ENCODE measurements at regions not wholly inside any gene's neighbourhood (a gene's known extent, or its start where the extent isn't known, plus 50 kb on each side); places are given as distances from the start of the nearest gene placed in this dataset.

DNA sequence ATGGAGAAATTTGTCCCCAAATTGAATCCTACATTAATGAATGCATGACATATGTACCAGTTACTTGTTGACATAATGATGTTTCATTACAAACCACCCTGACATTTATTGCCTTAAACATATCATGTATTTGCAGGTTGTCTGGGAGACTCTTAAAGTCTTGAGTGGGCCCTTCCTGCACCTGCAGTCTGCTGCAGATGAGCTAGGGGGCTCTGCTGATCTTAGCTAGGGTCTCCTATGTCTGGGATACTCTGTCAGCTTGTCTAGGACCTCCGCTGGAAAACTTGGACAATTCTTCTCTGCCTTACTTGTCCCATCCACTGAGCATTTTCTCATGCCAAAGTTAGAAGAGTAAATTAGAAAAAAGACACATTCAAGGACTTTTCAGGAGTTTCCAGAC is 581.6 kb downstream of the HAO1 start:
- DNase-seq = no peak

DNA sequence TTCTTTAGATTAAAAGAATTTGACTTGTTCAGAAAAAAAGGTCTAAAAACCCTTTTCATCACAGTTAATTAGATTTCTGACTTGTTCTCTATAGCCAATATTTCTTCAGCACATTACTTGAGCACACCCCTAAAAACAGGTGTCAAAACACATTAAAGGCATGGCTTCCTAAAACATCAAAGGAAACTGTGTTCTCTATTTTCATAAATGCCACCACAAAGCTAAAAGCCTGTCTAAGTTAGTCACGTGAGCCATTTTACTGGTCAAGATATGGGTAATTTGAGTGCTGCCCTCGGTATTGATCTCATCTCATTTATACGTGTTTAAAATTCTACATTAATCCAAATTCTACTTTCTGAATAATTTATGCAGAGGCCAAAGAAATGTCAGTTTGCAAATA is 580.5 kb downstream of the HAO1 start:
- DNase-seq = no peak

DNA sequence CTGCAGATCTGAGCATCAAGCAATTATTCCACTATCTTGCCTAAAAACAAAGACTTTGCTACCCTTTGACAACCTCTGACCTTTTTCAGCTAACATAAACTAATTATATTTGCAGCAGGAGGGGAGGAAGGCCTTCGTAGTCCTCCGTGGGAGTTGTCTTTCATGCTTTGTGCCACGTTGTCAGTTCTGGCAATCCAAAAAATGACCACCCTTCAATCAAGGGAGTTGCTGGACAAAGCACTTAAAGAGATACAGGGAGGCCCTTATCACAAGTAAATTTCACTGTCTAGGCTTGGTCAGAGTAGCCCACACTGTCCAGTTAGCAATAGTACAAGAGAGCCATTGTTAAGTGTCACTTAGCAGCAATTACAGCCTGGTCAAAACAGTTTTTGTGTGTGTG is 578.9 kb downstream of the HAO1 start:
- DNase-seq = no peak

DNA sequence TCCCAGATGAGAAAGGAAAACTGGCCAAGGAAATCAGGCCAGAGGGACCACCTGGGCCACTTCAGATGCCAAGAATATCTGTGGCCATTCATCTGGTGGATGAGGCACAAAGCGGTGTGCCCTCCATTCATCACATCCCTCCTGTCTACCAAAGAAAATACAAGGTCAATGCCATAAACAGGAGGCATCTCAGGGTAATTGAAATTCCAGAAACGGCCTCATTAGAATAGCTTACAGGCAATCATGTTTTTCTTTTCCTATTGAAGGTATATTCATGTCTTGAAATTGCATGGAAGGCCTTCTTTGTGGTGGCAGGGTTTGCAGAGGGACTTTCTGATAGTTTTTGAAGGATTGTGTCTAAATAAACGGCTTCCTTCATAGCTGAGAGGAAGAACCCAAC is 578.3 kb downstream of the HAO1 start:
- no peak for DNase-seq

DNA sequence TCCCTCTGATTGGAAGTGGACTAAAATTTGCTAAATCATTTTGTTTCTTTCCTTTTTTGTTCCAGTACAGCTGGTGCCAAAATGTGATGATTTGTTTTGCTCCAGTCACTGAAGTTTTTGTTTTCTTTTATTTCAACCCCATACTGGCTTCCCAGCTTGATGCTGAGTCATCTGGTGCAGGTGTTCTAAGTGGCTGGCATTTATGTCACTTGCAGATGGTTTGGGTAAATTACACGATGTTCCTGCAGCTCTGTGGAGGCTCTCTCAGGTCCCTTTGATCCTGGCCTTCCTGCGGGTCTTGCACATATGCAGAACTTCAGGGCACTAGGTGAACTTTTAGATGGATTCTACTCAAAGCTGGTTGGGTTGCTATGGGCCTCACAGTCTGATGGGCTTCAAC is 577.7 kb downstream of the HAO1 start:
- DNase-seq = no peak

DNA sequence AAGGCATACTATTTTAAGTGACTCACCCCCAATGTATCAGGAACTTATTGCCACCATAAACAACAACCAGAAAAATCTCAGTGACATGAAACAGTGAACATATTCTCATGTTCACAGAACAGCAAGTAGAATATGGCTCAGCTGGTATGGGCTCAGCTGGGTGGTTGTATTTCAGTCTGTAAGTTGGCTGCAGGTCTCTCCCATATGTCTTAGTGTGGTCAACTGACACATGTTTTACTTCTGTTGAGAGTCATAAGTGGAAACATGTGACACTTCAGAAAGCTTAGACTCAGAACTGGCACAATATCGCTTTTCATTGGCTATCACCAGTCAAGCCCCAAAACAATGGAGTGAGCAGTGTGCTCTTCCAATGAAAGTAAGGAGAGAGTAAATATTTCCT is 574.1 kb downstream of the HAO1 start:
- peak in 1 of 2 experiments; percentile 16 for DNase-seq

DNA sequence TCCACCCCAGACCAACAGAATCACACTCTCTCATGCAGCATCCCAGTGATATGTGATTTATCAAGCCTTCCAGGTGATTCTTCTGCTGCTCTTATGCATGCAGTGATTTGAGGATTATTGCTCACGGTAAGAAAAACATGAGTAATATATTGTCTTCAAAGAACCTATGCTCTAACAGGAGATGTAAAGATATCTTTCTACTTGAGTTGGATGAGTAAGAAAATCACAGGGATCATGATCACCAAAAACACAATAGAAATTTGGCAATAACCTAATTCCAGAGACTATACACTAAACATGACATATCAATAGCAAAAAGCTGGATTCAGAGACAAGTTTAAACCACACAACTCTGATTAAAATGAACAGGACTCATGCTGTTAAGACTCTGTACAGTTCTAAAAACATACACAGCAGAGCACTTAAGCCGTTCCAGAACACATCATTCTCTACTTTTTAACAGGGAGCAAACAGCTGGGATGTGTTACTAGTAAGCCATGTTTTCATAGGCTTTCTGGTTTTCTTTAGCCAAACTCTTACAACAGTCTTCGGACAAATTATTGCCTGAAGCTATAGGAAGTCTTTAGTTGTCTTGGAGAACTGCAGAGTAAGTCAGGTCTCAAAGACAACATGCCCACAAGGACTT is 568.6 kb downstream of the HAO1 start:
- no peak for DNase-seq

DNA sequence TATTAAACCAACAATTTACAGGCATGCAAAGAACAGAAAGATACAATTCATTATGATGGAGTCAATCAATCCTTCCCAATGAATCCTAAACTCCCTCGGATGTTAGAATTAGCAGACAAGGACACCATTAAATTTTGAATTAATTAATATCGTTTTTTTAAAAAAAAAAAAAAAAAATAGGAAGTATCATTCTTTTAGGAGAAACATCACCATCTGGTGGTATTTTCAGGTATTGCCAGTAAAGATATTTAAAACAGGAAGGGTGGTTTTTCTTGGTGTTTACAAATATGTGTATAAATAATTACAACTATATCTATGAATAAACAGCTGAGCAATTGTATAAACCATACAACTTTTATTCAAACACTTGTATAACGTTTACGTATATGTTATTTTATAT is 564.4 kb downstream of the HAO1 start:
- peak in 1 of 2 experiments; percentile 19 for DNase-seq

DNA sequence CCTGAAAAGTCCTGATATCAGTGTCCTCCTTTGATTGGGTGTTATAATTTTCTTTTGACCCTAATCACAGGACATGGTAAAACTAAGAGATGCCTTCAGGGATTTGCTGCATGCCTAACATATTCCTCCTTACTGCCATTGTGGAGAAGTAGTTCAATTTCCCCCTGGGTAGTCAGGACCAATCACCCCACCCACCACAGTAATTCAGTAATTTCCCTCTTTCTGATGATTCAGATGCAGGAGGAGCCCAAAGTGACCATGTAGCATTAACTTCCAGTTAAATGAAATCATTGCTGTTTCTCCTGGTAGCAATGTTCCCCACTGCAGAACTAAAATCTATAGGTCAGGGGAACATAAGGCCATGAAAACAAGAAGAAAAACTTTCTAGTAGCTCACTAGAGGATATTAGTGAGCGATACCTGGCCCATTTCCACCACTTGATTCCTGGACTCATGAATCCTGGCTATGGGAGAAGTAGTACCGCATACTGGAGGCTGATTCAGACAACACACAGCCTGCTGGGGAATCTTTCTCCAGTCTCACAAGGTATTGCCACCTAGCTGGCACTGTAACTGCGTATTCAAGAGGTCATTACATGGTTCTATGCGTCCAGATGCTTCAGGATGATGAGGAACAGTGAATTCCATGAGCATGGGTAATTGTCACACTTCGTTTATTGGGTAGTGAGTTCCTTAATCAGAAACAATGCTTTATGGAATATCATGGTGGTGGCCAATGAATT is 561.2 kb downstream of the HAO1 start:
- no peak for DNase-seq

DNA sequence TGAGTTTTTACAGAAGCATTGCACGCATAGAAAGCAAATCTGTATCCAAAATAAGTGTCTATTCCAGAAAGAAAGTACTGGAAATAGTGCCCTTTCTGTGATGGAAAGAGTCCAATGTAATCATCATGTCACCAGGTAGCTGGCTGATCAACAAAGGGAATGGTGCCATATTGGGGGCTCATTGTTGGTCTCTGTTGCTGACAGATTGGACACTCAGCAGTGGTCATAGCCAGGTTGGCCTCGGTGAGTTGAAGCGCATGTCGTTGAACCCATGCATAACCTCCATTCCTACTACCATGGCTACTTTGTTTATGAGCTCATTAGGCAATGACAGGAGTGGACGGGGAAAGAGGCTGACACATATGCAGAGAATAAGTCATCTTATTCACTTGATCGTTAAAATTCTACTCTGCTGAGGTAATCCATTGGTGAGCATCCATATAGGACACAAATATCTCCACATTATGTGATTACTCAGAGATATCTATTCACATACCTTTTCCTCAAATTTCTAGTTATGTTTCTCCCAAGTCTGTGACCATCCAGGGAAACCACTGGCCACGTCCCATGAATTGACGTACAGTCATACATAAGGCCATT is 560.5 kb downstream of the HAO1 start:
- no peak for DNase-seq

DNA sequence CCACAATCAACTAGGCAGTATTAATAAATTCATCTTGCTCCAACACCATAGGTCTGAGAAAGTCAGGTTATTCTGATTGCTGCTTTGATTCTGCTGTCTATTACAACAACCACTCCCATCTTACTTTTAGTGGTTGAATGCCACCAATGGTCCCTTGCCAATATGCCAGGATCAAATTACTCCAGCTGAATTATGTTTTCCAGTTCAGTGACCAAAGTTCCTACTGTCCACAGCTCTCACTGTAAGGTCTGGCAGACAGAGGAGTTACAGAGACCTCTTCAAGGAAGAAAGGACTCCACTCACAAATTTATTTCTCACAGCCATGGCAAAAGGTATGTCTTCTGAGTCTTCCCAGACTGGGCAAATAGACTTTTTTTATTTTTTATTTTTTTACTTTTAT is 557.0 kb downstream of the HAO1 start:
- DNase-seq = no peak

DNA sequence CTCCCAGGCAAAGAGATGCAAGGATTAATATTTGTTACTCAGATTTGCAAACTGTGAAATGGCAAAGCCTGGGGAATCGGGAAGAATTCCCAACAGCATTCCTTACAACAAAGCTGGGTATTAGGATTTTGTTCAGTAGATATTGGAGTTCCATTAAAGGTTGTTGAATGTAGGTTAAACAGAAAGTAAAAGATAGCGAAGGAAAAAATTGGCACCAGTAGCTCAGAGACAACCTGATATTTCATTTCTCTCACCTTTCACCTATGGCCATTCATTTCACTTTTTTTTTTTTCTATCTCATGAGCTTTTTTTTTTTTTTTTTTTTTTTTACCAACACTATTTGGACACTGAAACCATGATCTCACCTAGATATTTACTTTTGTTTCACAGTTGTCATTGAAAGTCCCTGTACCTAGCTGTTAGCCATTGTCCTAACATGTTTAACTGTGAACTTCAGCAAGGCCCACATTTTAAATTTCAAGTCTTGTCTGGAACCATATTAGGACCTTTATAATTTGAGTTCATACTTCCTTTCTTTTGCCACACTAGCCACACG is 552.5 kb downstream of the HAO1 start:
- DNase-seq = no peak

DNA sequence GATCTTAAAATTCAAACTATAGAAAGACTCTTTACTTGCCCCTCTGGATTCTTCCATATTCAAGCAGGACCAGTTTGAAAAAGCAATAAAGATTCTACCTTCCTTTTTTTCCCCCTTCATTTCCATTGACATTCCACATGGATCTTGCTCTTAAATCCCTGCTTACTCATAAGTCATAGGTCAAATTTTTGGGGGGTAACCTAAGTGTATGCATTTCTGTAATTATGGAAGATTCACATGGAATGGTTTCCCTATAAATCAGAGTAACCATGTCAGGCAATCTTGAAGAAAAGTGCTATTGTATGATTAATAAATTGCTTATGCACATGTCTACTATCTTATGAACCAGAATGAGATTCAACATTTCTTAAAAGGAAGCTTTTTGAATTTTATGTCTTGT is 551.0 kb downstream of the HAO1 start:
- no peak for DNase-seq

DNA sequence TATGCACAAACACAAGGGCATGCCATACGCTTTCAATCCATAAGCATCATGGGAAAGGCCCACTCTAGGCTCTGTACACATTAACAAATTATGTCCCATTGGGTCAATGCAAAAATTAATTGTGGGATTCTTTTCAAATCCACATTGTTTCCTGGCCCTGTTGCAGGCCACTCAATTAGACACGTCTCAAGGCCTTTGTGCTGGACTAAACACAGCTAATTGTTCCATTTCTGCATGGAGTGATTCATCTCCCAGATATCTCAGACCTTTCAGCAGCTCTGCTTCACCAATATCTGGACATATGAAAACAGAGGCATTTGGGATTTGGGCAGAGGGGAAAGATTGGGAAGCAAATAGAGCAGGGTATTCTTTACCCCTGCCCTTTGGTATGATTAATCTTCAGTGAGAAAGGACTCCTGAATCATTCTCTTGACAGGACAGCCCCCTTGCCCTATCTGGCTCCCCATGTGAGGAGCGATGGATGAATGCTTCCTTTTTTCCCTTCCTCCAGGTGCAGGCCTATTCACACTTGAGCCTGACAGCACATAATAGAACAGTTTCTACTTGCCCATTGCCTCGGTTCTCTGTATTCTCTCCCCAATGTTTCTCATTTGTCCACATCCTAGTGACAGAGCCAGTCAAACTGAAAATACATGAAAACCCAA is 547.6 kb downstream of the HAO1 start:
- no peak for DNase-seq

DNA sequence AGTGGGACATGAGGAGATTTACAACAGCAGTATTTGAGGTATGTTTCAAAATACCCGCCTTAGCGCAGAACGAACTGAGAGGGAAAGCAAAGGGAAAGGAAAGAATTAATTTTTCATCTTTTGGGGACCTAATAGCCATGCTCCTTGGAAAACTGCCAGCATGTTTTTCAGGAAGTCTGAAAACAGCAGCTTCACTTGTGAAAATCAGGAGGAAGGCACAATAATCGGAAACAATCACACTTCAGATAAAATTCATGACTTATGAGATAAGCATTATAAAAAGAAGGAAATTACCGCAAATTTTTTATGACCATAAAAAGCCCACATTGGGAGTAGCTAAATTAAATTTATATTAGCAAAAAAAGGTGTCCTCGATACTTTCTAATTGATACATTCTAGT is 541.1 kb downstream of the HAO1 start:
- DNase-seq = no peak

DNA sequence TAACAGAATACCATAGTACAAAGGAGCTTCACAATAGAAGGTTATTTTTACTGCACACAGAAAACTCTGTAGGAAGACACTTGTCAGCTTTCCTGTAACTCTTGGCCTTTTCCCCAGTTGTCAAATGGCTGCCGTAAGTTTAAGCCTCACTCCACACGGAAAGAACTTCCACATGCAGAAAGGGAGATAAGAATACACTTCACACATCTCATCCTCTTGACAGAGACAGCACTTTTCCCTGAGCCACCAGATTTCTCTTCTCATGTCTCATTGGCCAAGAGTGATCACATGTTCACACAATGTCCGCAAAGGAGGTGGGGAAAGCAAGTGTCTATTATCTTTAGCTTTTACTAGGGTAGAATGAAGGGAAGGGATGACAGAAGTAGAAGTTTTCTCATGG is 540.7 kb downstream of the HAO1 start:
- DNase-seq = no peak

DNA sequence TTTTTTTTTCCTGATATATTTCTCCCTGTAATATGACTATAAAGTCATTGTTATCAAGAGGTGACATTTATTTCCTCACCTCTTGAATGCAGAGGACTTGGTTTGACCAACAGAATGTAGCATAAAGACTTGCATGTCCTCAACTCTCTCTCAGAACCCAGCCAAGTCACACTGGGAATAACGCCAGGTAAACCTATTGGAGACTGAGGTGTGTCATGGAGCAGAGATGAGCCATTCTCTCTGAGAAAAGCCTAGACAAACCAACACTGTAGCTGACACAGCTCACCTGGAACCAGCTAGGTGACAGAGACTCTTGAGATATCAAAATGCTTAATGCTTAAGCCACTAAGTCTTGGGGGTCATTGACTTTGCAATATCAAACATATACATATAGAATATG is 533.6 kb downstream of the HAO1 start:
- no peak for DNase-seq

DNA sequence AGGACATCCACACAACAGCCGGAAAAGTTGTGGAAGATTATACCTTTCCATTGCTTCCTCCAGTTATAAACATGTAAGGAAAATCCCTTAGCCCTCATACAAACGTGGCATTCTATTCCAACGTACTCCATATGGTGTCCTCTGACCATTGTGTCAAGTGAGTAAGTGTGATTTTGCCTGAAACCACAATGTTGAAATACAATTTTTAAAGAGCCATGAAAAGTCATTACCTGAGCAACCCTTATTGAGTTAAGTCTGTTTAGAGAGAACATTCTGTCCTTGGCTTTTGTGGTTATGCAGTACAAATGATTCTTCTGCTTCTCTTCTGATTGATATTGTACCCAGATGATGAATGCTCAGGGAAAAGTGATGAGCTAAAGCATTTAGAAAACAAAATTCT is 530.1 kb downstream of the HAO1 start:
- no peak for DNase-seq

DNA sequence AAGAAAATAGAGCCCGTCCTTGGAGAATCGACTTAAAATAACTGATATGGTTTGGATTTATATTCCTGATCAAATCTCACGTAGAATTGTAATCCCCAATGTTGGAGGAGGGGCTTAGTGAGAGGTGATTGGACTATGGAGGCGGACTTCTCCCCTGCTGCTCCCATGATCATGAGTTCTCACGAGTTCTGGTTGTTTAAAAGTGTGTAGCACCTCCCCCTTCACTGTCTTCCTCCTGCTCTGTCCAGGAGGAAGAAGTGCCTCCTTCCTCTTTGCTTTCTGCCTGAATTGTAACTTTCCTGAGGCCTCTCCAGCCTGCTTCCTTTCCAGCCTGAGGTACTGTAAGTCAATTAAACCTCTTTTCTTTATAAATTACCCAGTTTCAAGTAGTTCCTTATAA is 529.2 kb downstream of the HAO1 start:
- DNase-seq = no peak

DNA sequence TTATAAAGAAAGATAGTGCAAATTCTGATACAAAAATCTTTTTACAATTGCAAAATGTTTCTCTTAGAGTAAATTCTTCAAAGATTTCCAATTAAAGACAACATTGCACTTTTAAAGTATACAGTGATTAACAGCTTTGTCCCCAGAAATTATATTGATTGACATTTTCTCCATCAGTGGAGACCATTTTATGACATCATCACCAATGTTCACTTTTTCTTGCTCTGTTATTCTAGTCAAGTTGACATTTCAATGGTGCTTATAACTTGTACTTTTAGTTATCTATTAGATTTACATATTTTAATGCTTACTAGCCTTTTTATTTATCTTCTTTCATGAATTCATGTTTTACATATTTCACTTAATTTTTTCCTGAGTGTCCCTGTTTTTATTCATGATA is 524.8 kb downstream of the HAO1 start:
- DNase-seq = no peak

DNA sequence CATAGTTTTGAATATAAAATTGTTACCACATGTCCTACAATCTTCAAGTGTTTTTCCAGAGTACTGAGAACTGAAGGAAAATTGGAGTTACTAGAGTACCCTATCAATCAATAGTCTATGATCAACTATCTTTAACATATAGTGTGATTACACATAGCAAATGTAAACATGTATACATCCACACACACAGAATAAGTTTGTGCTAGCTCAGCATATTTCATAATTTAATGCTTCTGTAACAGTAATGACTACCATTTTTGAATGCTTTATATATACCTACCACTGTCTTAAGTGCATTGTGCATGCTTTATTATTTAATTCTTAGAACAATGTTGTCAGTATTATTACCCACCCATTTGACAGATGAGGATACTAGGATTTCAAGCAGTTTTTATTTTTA is 523.9 kb downstream of the HAO1 start:
- no peak for DNase-seq

DNA sequence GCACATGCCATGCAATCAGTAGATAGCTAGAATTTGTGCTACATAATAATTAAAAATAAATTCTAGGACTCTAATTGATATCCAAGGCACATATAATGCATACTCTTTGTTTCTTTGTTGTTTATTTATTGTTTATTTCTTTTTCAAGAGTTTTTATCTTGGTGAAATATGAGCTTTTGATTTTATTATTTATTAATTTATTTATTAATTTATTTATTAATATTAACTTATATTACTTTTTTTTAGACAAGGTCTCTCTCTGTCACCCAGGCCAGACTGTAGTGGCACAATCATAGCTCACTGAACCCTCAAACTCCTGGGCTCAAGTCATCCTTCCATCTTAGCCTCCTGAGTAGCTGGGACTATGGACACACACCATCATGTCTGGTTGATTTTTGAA is 519.9 kb downstream of the HAO1 start:
- no peak for DNase-seq

DNA sequence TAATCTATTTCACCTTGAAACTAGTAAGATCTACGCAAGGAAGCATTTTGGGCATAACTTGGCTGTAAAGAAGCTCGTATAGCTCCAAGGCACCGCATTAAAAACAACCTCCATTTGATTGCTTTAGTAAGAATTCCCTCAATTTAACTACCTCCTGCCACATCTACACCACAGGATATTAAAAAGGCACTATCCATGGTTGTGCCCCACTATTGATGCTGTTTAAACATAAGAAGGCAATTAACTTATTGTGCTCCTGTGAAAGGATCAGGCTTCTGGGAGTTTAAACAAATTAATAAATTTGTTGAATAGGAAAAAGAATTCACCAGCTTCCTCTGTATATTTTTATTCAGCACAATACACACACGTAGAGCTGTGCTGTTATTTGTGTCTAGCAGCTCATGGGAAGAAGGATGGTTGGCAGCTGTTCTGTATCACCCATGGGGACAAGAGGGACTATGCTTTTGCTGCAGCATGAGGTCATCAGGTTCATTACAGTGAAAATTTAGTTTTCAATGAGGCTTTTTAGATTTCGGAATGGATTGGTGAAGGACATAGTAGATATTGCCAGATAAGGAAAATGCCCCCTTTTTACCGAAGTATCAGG is 513.3 kb downstream of the HAO1 start:
- no peak for DNase-seq
